ENCODE measurements at regions not wholly inside any gene's neighbourhood (a gene's known extent, or its start where the extent isn't known, plus 50 kb on each side); places are given as distances from the start of the nearest gene placed in this dataset.

- TF ChIP-seq POLR2AphosphoS5 (IDR thresholded peaks at IDR 0.05; ENCODE audit: borderline replicate concordance, low read depth, low read length) (no peak), EZH2 (IDR thresholded peaks at IDR 0.05) (no peak), FOXP2 (optimal IDR thresholded peaks at IDR 0.05; ENCODE audit: control extremely low read depth, extremely low read length, insufficient read depth) (no peak)
These were observed 131.4 kb downstream of the GPAM start for GRCh38 chr10:112052166-112052565.
